Renal cortical epithelial cell (primary cell): ENCODE measurements at regions not wholly inside any gene's neighbourhood (a gene's known extent, or its start where the extent isn't known, plus 50 kb on each side); places are given as distances from the start of the nearest gene placed in this dataset.

Experiments used
- DNase-seq: peaks from one replicate; pipeline ENCODE4 v3.0.0-alpha.2; 2011; ENCODE audit warnings: low read depth

DNA sequence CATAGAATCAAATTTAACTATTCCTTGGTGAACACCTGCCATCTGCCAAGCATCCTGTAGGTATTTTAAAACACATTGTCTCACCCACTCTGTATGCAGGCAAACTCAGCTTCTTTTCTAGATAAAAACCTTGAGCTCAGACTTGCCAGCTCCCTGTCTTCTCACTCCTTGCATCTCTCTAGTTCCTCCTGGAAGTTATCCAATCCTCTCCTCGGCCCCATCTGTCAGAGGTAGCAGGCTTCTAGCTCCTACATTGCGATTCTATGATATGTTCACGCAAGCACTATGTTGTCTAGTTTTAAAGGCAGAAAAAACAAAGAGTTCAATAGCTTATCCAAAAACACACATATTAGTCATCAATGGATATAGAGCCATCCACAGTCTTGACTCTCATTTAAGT is 67.0 kb upstream of the APCDD1 start:
- DNase-seq: no peak

DNA sequence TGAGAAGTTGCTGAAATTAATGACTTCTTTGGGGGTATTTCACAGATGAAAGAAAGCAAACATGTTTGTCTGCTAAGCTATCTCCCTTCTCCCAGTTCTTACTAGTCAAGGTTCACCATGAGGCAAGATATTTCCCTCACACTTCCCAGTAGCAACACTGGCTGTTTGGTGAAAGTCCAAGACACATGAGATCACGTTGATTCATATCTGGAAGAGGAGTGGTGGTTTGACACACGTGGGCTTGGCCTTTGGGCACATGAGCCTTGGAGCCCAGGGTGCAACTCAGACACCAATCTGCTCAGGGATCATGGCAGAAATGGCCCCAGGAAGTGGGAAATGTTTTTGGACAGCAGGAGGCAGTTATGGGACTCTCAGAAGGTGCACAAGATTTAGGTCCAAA is 66.1 kb upstream of the APCDD1 start:
- DNase-seq: no peak

DNA sequence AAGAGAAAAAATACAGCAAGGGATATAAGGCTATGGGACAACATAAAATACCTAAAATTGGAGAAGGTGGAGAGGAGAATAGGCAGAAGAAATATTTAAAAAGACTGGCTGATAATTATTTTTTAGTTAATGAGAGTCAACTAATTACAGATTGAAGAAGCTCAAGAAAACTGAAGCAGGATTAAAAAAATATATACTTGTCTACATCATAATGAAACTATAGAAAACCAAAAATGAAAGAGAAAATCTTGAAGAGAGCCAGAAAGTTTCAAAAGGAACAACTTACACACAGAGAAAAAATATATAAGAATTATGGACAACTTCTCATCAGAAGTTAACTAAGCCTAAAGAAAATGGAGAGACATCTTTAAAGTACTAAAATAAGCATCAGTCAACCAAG is 62.9 kb upstream of the APCDD1 start:
- DNase-seq: no peak

DNA sequence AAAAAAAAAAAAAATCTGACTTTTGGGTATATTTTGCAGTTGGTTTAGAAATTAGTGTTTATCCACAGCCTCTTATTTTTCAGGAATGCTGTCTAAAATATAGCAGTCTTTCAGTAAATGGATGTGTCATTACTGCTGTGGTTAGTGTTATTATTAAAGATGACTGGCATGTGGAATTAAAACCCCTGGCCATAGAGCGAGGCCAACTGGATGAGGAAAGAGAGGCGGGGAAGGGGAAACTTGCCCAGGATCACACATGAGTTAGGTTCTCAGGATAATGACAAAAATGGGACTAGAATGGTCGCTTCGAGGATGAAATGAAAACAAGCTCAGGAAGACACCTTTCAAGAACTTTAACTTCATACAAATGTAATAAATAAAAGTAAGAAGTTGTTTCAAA is 57.4 kb upstream of the APCDD1 start:
- DNase-seq: no peak

DNA sequence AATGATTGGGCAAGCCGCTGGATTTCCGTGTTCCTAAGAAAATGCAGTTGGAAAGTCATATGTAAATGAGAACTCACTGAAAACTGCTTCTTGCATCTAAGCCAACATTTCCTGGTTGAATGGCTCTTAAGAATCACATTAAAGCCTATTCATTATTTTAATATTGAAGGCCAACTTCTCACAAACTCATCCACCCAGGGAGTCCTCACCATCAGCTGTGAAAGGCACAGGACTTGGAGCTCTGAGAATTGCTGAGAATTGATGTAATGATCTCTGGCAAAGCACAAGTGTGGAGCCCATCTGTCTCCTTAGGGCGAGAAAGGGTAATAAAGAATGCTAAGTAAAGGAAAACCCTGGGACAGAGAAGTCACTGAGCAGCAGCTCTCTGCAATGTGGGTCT is 55.9 kb upstream of the APCDD1 start:
- peak; percentile 57 for DNase-seq

DNA sequence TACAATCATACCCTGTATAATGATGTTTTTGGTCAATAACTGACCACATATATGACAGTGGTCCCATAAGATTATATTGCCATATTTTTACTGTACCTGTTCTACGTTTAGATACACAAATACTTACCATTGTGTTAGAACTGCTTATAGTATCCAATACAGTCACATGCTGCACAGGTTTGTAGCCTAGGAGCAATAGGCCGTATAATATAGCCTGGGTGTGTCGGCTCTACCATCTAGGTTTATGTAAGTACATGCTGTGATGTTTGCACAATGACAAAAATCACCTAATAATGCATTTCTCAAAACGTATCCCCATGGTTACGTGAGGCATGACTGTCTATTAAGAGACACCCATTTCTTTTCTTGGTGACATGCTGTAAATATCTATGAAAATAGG is 55.0 kb upstream of the APCDD1 start:
- DNase-seq: no peak

DNA sequence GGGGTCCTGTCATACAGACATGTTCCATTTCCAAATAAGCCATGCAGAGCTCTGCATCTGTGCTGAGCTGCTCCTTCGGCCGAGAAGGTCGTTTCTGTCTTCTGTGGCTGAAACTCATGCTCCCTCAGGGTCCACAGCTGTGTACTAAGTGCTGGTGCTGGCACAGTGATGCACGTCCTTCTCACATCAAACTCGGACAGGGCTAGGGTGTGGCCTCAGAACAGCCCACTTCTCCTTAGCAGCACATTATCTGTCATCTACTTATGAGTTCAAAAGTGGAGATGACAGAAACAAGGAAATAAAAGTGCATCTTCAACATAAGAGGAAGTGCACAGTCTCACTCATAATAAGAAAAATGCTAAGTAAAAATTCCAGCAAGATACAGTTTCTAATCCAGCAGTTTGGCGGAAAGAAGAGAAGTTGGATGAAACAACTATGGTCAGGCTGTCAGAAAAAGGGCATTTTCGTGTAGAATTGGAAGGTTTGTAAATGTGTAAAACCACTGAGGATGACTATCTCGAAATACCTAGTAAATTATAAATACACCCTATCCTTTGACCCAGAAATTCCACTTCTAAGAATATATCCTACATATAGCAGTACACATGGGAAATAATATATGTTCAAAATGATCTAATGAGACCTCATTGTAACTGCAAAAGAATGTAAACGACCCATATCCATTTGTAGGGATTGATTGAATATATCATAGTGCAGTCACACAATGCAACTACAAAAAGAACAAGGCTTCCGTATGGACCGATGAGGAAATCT is 53.7 kb upstream of the APCDD1 start:
- DNase-seq: no peak

DNA sequence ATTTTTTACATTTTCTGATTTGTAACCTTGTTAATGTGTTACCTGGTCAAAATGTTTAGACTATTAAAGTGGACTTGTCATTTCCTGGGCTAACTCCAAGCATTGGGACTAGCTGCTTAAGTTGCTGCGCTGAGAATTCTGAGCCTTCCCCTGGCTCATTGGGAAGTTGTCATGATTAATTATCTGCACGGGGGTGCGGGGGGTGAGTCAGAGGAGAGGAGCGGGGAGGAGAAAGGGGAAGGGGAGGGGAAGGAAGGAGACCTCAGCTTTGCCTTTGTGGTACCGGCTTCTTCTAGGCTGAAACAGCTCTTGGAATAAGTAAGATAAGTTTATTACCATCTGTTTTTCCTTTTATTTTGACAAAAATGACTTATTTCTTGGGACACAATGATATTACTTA is 52.9 kb upstream of the APCDD1 start:
- DNase-seq: peak; percentile 67

DNA sequence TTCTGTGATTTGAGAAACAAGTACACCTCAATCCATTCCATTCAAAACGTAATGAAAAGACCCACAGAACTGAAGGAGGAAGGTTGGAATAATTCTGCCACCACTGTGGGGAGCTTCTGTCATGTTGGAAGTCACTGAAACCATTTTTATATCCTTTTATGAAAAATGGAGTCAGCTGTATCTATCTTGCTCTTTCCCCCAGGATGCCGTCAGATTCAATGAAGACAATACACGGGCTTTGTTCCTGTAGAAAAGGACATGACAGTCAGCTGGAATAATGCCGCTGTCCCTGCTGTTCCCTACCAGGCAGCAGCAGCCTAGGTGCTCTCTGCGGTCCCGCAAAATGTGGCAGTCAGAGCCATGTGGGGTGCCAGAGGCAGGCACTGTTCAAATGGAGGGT is 52.5 kb upstream of the APCDD1 start:
- DNase-seq: no peak

DNA sequence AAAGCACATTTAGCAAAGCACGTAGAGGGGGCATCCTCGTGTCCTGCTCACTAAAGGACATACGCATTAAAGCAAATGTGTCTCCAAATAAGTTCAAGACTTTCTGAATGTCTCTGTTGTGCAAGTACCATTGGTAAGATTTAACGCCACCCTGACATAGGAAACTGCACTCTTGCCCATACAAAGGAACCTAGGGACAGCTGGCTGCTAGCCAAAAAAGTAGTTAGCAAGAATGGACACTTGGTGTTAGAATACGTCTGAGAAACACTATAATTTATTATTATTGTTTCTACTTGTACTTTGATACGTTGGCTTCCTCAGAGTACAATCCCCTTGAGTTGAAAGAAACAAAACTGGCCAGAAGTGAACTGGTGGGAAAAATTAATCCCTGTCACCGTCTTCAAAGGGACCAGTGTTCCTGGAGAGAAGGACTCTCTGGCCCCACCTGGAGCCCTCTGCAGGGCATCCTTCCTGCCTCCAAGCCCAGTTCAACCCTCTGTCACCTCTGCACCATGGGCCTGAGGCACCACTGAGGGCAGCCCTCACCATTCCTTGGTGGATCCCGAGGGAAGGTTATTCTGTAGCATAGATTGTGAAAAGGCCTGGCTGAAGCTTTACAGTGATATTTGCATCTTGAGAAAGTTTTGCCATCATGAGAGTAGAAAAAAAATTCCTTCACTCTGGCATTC is 51.4 kb upstream of the APCDD1 start:
- no peak for DNase-seq

DNA sequence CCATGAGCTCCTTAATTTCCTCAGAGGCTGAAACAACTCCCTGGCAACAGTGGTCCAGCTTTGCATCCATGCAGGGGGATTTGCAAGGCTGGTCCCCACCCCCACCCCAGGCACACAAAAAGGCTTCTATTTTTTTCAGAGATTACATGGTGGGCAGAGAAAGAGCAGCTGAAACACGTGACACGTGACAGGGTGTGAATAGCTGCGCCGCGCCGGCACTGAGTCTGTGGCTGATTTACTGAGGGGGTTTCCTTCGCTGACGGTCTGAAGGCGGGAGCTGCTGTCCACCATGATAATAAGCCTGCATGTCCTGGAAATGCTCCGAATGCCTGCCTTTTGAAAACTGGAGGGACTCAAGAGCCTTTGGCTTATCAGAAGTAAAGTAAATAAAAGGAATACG is 50.7 kb upstream of the APCDD1 start:
- no peak for DNase-seq

DNA sequence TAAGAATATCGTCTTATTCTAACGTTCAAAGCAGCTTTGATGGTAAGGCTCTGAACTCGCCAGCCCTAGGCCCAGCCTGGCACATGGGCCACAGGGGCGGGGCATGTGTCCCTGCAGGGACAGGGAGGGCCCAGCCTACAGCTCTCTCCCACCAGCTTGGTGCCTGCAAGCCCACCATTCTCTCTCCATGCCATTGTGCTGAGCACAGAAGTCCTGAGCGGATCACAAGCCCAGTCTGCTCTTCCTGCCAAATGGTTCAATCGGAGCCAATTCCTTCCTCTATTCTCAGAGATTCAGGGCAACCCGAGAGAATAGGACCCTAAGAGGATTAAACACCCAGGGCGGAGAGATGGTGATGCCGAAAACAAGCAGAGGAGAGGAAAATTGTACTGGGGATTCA is 50.3 kb upstream of the APCDD1 start:
- DNase-seq: no peak
